KMS-11 (cell line): ENCODE measurements at regions not wholly inside any gene's neighbourhood (a gene's known extent, or its start where the extent isn't known, plus 50 kb on each side); places are given as distances from the start of the nearest gene placed in this dataset.

Source experiments
- H2AFZ ChIP-seq: fragments of 200-600 bp; sonication (generic); 2 replicates; pipeline ENCODE4 v1.6.1; 2016; ENCODE audit warnings: antibody characterized with exemption, mixed run types, low read depth
- H3K27ac ChIP-seq: fragments of 200-600 bp; sonication (generic); 2 replicates; pipeline ENCODE4 v1.6.1; 2016; ENCODE audit warnings: mild to moderate bottlenecking, mixed run types
- H3K27me3 ChIP-seq: fragments of 200-600 bp; sonication (generic); 2 replicates; pipeline ENCODE4 v1.6.1; 2017; ENCODE audit warnings: mild to moderate bottlenecking, low read depth, mixed run types, moderate library complexity; ENCODE audit not compliant: insufficient read depth
- H3K36me3 ChIP-seq: fragments of 200-600 bp; sonication (generic); 2 replicates; pipeline ENCODE4 v1.6.1; 2017; ENCODE audit warnings: mild to moderate bottlenecking, mixed run types; ENCODE audit not compliant: insufficient read depth
- H3K4me1 ChIP-seq: fragments of 200-600 bp; sonication (generic); 2 replicates; pipeline ENCODE4 v1.6.1; 2016; ENCODE audit warnings: mild to moderate bottlenecking, low read depth, mixed run types; ENCODE audit not compliant: poor library complexity, severe bottlenecking
- H3K4me2 ChIP-seq: fragments of 200-600 bp; sonication (generic); 2 replicates; pipeline ENCODE4 v1.7.0; 2016; ENCODE audit warnings: mild to moderate bottlenecking, mixed run types
- H3K4me3 ChIP-seq: fragments of 200-600 bp; sonication (generic); IDR thresholded peaks from 2 replicates; pipeline ENCODE4 v1.6.1; 2017; ENCODE audit warnings: low read depth, low read length, mixed read lengths; ENCODE audit not compliant: insufficient read depth
- H3K79me2 ChIP-seq: fragments of 200-600 bp; sonication (generic); 2 replicates; pipeline ENCODE4 v1.6.1; 2016; ENCODE audit warnings: low read depth, mixed run types; ENCODE audit not compliant: insufficient read depth
- H3K9ac ChIP-seq: fragments of 200-600 bp; sonication (generic); 2 replicates; pipeline ENCODE4 v1.6.1; 2016; ENCODE audit warnings: mild to moderate bottlenecking, mixed run types
- H4K20me1 ChIP-seq: fragments of 200-600 bp; sonication (generic); 2 replicates; pipeline ENCODE4 v1.6.1; 2016; ENCODE audit warnings: mild to moderate bottlenecking, mixed run types; ENCODE audit not compliant: insufficient read depth
- TF ChIP-seq, protein P1 (sequence below): fragments of 200-600 bp; sonication (generic); conservative IDR thresholded peaks from 2 replicates; pipeline ENCODE4 v1.6.1; 2017; ENCODE audit warnings: low read depth, mild to moderate bottlenecking, antibody characterized with exemption, low read length, moderate library complexity, mixed read lengths

DNA sequence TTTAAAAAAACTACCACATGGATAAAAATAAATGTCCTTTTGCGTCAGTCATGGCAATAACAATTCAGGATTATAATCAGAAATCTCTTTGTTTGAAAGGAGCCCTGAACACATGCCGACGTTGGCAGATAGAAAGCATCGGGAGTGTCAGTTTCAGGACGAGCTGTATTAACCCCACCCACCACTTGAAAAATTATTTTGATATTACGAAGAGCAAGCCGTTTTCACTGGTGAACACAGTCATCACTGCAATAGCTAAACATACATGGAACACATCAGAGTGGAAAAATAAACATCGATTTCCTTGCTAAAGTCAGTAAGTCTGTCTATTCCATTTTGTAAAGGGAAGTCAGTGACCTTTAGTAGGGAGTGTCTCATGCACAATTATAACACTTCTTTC lies 266.4 kb upstream of the FBXL7 start:
- H3K4me1 ChIP-seq: peaks cover 6% of the 10 kb centered on the region
- no peak overlapping the region for H3K4me3 ChIP-seq
- no peaks in the 10 kb centered on the region for H3K79me2 ChIP-seq
- no peaks in the 10 kb centered on the region for H3K27me3 ChIP-seq
- no peak overlapping the region for H3K9ac ChIP-seq
- no peaks in the 10 kb centered on the region for H4K20me1 ChIP-seq
- H3K36me3 ChIP-seq: no peaks in the 10 kb centered on the region
- H3K27ac ChIP-seq: no peak overlapping the region
- TF ChIP-seq, protein P1, sequence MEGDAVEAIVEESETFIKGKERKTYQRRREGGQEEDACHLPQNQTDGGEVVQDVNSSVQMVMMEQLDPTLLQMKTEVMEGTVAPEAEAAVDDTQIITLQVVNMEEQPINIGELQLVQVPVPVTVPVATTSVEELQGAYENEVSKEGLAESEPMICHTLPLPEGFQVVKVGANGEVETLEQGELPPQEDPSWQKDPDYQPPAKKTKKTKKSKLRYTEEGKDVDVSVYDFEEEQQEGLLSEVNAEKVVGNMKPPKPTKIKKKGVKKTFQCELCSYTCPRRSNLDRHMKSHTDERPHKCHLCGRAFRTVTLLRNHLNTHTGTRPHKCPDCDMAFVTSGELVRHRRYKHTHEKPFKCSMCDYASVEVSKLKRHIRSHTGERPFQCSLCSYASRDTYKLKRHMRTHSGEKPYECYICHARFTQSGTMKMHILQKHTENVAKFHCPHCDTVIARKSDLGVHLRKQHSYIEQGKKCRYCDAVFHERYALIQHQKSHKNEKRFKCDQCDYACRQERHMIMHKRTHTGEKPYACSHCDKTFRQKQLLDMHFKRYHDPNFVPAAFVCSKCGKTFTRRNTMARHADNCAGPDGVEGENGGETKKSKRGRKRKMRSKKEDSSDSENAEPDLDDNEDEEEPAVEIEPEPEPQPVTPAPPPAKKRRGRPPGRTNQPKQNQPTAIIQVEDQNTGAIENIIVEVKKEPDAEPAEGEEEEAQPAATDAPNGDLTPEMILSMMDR: no peak
- H3K4me2 ChIP-seq: no peak overlapping the region
- H2AFZ ChIP-seq: no peak overlapping the region

DNA sequence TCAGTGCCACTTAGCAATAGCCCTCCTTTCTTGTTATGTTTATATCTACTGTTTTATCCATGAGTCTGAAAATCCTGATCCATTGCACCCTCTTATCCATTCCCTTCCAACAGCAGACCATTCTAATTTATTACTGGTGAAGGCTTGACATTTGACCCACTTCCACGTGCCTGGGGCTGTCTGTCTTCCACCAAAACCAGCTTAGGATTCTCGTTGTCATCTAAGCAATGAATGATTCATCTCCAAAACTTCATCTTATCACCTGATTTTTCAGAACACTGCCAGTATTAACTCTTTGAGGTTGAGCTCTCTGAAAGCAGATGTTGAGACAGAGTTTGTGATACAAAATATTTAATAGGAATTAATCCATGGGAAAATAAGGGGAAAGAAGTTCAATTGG lies 277.8 kb upstream of the FBXL7 start:
- no peak overlapping the region for H2AFZ ChIP-seq
- no peak overlapping the region for H3K4me3 ChIP-seq
- H4K20me1 ChIP-seq: no peaks in the 10 kb centered on the region
- no peaks in the 10 kb centered on the region for H3K36me3 ChIP-seq
- H3K9ac ChIP-seq: no peak overlapping the region
- H3K4me2 ChIP-seq: no peak overlapping the region
- H3K4me1 ChIP-seq: no peaks in the 10 kb centered on the region
- H3K27me3 ChIP-seq: no peaks in the 10 kb centered on the region
- no peaks in the 10 kb centered on the region for H3K79me2 ChIP-seq
- TF ChIP-seq, protein P1: no peak
- no peak overlapping the region for H3K27ac ChIP-seq

DNA sequence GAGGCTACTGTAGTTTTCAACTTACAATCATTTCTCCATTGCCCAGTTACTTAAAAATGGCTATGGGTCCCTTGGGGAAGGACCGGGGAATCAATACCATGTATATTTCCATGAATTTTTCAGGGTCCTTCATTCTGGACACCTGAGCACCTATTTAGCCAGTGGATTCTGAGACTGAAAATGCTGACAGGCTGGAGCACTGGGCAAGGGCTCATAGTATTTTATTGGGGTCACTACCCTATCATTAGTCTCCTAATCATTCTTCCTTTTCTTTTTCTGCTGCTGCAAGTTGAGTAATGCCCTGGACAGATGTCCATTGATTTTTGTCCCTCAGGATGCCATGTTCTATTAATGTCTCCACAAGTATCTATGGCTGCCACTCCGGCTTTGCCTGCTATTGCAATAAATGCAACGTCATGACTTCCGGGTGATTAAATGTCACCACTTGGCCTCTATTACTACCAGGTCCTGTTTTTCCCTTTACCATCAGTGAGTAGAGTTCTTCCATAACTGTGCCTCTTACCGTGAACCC lies 279.3 kb upstream of the FBXL7 start:
- Histone ChIP-seq H3K36me3 (no peaks in the 10 kb centered on the region), H3K4me1 (no peaks in the 10 kb centered on the region), H4K20me1 (no peaks in the 10 kb centered on the region), H3K27me3 (no peaks in the 10 kb centered on the region), H3K9ac (no peak overlapping the region), H3K79me2 (no peaks in the 10 kb centered on the region), H3K4me3 (no peak overlapping the region), H3K27ac (no peak overlapping the region), H2AFZ (no peak overlapping the region), H3K4me2 (no peak overlapping the region)
- TF ChIP-seq, protein P1: no peak

DNA sequence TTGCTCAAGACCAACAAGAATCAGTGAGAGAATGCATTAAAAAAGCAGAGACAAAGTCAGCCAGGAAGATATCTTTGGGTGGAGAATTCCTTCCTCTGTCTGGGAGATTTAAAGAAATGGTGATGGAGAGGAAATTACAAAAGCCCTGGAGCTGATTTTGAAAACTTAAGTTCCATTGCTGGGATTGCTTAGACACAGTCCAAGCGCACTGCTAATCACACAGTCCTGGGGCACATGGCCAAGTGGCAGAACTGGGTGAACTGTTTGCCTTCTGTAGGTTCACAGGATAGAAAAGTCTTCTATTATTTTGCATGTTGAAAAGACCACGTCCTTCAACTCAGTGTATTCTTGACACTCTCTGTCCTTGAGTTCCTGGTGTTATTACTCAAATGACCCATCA lies 284.9 kb upstream of the FBXL7 start:
- no peaks in the 10 kb centered on the region for H3K4me1 ChIP-seq
- H4K20me1 ChIP-seq: no peaks in the 10 kb centered on the region
- no peak overlapping the region for H3K4me3 ChIP-seq
- no peak overlapping the region for H3K4me2 ChIP-seq
- H3K79me2 ChIP-seq: no peaks in the 10 kb centered on the region
- H3K27ac ChIP-seq: no peak overlapping the region
- H2AFZ ChIP-seq: no peak overlapping the region
- no peaks in the 10 kb centered on the region for H3K36me3 ChIP-seq
- TF ChIP-seq, protein P1: no peak
- no peaks in the 10 kb centered on the region for H3K27me3 ChIP-seq
- H3K9ac ChIP-seq: no peak overlapping the region
